Left ventricle myocardium inferior (tissue), 1 donor: ENCODE measurements at regions not wholly inside any gene's neighbourhood (a gene's known extent, or its start where the extent isn't known, plus 50 kb on each side); places are given as distances from the start of the nearest gene placed in this dataset.

Experiments used
- DNase-seq: peaks from one replicate; pipeline ENCODE4 v3.0.0-alpha.2; 2020
- H3K27ac ChIP-seq: fragments of 200-600 bp; replicated peaks from 2 replicates; pipeline ENCODE4 v1.8.0; 2021
- H3K27me3 ChIP-seq: fragments of 200-600 bp; 2 replicates; pipeline ENCODE4 v1.8.0; 2021; ENCODE audit warnings: low read depth
- H3K36me3 ChIP-seq: fragments of 200-600 bp; 2 replicates; pipeline ENCODE4 v1.8.0; 2021
- H3K4me1 ChIP-seq: fragments of 200-600 bp; 2 replicates; pipeline ENCODE4 v1.8.0; 2021
- H3K4me3 ChIP-seq: fragments of 200-600 bp; 2 replicates; pipeline ENCODE4 v1.8.0; 2021; ENCODE audit warnings: mild to moderate bottlenecking, moderate library complexity
- H3K9me3 ChIP-seq: fragments of 200-600 bp; replicated peaks from 2 replicates; pipeline ENCODE4 v1.8.0; 2021
- intact Hi-C: fragments of 100-400 bp; cut with micrococcal nuclease; formaldehyde crosslinking; loops from one replicate; pipeline ENCODE4 v1.11.0; 2022
- TF ChIP-seq, protein P1 (sequence below): fragments of 200-600 bp; IDR thresholded peaks from 2 replicates; pipeline ENCODE4 v1.8.0; 2021; ENCODE audit warnings: antibody characterized with exemption, mild to moderate bottlenecking, borderline replicate concordance
- donor health status: DM: no; HTN: yes; CAD: no; lungs with severe emphysema.

GRCh38 chr9:89993678-89994630 lies 389.1 kb downstream of the GADD45G start:
- Histone ChIP-seq H3K27ac (peak overlapping the region; percentile 64), H3K36me3 (no peaks in the 10 kb centered on the region), H3K9me3 (no peaks in the 10 kb centered on the region), H3K27me3 (no peaks in the 10 kb centered on the region), H3K4me3 (no peak overlapping the region), H3K4me1 (peaks cover 34% of the 10 kb centered on the region)
- intact Hi-C loops: no loop called here
- TF ChIP-seq, protein P1, sequence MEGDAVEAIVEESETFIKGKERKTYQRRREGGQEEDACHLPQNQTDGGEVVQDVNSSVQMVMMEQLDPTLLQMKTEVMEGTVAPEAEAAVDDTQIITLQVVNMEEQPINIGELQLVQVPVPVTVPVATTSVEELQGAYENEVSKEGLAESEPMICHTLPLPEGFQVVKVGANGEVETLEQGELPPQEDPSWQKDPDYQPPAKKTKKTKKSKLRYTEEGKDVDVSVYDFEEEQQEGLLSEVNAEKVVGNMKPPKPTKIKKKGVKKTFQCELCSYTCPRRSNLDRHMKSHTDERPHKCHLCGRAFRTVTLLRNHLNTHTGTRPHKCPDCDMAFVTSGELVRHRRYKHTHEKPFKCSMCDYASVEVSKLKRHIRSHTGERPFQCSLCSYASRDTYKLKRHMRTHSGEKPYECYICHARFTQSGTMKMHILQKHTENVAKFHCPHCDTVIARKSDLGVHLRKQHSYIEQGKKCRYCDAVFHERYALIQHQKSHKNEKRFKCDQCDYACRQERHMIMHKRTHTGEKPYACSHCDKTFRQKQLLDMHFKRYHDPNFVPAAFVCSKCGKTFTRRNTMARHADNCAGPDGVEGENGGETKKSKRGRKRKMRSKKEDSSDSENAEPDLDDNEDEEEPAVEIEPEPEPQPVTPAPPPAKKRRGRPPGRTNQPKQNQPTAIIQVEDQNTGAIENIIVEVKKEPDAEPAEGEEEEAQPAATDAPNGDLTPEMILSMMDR: no peak
- DNase-seq: peak; percentile 63

- intact Hi-C loops: no loop called here
- H3K9me3 ChIP-seq: no peaks in the 10 kb centered on the region
- peaks cover 41% of the 10 kb centered on the region for H3K4me1 ChIP-seq
- no peak for DNase-seq
- TF ChIP-seq, protein P1: no peak
- no peak overlapping the region for H3K4me3 ChIP-seq
- H3K27ac ChIP-seq: peak overlapping the region; percentile 64
- no peaks in the 10 kb centered on the region for H3K27me3 ChIP-seq
- H3K36me3 ChIP-seq: no peaks in the 10 kb centered on the region
Observed at GRCh38 chr9:89994988-89995613, 390.3 kb downstream of the GADD45G start.

DNA sequence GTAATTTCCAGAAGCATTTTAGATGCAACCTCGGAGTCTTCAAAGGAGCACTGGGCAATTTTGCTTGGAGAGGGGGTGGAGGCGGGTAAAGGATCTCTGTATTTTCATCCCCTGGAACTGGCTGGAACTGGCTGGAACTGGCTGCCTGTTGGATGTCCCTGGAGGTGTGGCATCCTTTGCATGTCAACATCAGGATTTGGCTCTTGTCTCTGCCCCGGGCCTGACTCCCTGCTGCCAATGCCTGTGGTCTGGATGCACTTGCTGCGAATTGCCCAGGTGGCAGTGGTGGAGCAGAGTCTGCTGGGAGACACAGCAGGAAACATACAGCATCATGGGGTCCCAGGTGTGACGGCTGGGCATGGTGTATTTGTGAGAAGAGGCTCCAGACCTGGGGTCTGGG lies 391.3 kb downstream of the GADD45G start:
- Histone ChIP-seq H3K9me3 (no peaks in the 10 kb centered on the region), H3K27ac (peak overlapping the region; percentile 30), H3K4me3 (no peak overlapping the region), H3K27me3 (no peaks in the 10 kb centered on the region), H3K36me3 (no peaks in the 10 kb centered on the region), H3K4me1 (peaks cover 51% of the 10 kb centered on the region)
- no peak for DNase-seq
- intact Hi-C loops: no loop called here
- TF ChIP-seq, protein P1: no peak

- DNase-seq: no peak
- Histone ChIP-seq H3K4me3 (no peak overlapping the region), H3K36me3 (no peaks in the 10 kb centered on the region), H3K9me3 (no peaks in the 10 kb centered on the region), H3K27ac (no peak overlapping the region), H3K27me3 (no peaks in the 10 kb centered on the region), H3K4me1 (peaks cover 58% of the 10 kb centered on the region)
- intact Hi-C loops: no loop called here
- TF ChIP-seq, protein P1: no peak
Observed at GRCh38 chr9:89996773-89997172, 392.0 kb downstream of the GADD45G start.

DNA sequence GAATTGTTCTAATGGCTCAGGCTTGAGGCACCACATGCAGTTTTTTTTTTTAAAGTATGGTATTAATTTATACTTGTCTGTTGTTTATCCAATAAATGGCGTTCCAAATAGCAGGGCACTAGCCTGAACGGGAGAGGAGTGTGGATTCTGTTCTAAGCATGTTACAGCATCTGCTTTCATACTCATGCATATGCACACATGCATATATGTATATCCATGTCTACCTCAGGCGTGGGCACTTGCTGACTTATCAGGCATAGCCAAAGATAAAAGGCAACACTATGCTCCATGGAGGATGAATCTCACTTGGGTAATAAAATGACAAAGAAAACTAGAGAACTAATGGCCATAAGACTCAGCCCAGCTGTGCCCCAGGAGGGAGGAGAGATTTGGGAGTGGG lies 393.8 kb downstream of the GADD45G start:
- Histone ChIP-seq H3K4me3 (no peak overlapping the region), H3K27ac (peak overlapping the region; percentile 93), H3K4me1 (peaks cover 58% of the 10 kb centered on the region), H3K27me3 (no peaks in the 10 kb centered on the region), H3K36me3 (no peaks in the 10 kb centered on the region), H3K9me3 (no peaks in the 10 kb centered on the region)
- intact Hi-C loops: no loop called here
- TF ChIP-seq, protein P1: no peak
- no peak for DNase-seq
